MM.1S (cell line): ENCODE measurements at regions not wholly inside any gene's neighbourhood (a gene's known extent, or its start where the extent isn't known, plus 50 kb on each side); places are given as distances from the start of the nearest gene placed in this dataset.

Experiments used
- EZH2 ChIP-seq: fragments of 300-600 bp; sonication (generic); optimal IDR thresholded peaks from 2 replicates; pipeline ENCODE3; 2017; ENCODE audit warnings: low read depth, mild to moderate bottlenecking, antibody characterized with exemption, low read length, mixed read lengths
- EZH2phosphoT487 ChIP-seq: fragments of 300-600 bp; sonication (generic); IDR thresholded peaks from 2 replicates; pipeline ENCODE4 v1.6.1; 2018; ENCODE audit warnings: antibody characterized with exemption, low read length
- TF ChIP-seq, protein P1 (sequence below): fragments of 300-600 bp; sonication (generic); IDR thresholded peaks from 2 replicates; pipeline ENCODE4 v1.5.1; 2016; ENCODE audit warnings: antibody characterized with exemption, low read length, mixed read lengths

DNA sequence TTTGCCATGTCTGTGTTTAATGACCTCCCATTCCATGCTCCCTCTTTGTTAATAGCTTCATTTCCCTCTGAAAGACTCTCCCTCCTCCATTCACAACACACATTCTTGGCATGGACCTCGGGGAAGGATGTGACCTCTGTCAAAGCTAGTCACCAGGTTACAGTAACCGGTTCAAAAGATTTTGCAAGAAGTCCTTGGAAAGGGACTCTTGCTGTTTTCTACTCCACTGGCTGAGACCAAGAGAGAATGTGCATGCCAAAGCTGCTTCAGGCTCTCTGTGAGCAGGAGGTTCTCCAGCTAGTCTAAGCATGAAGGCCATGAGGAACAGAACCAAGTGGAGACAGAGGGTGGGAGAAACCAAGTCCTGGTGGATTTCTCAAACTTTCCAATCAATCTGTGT lies 732.6 kb downstream of the CCSER2 start:
- TF ChIP-seq, protein P1, sequence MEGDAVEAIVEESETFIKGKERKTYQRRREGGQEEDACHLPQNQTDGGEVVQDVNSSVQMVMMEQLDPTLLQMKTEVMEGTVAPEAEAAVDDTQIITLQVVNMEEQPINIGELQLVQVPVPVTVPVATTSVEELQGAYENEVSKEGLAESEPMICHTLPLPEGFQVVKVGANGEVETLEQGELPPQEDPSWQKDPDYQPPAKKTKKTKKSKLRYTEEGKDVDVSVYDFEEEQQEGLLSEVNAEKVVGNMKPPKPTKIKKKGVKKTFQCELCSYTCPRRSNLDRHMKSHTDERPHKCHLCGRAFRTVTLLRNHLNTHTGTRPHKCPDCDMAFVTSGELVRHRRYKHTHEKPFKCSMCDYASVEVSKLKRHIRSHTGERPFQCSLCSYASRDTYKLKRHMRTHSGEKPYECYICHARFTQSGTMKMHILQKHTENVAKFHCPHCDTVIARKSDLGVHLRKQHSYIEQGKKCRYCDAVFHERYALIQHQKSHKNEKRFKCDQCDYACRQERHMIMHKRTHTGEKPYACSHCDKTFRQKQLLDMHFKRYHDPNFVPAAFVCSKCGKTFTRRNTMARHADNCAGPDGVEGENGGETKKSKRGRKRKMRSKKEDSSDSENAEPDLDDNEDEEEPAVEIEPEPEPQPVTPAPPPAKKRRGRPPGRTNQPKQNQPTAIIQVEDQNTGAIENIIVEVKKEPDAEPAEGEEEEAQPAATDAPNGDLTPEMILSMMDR, result no peak
- TF ChIP-seq EZH2 (no peak), EZH2phosphoT487 (no peak)
